ENCODE measurements at regions not wholly inside any gene's neighbourhood (a gene's known extent, or its start where the extent isn't known, plus 50 kb on each side); places are given as distances from the start of the nearest gene placed in this dataset.

- ATAC-seq = no peak
- TF ChIP-seq PPARA (CRISPR knock-in tag; IDR thresholded peaks at IDR 0.05; ENCODE audit: borderline replicate concordance) (no peak), TOX (CRISPR knock-in tag; IDR thresholded peaks at IDR 0.05; ENCODE audit: borderline replicate concordance) (no peak), ZNF70 (CRISPR knock-in tag; IDR thresholded peaks at IDR 0.05) (no peak), ZNF8 (CRISPR knock-in tag; IDR thresholded peaks at IDR 0.05) (no peak), CSRNP3 (CRISPR knock-in tag; IDR thresholded peaks at IDR 0.05) (no peak), ISL1 (CRISPR knock-in tag; IDR thresholded peaks at IDR 0.05) (no peak), ARNTL (CRISPR knock-in tag; IDR thresholded peaks at IDR 0.05; ENCODE audit: borderline replicate concordance, low read depth) (no peak), BACH2 (CRISPR knock-in tag; IDR thresholded peaks at IDR 0.05; ENCODE audit: borderline replicate concordance) (no peak), PATZ1 (CRISPR knock-in tag; IDR thresholded peaks at IDR 0.05; ENCODE audit: borderline replicate concordance) (no peak), POU6F1 (CRISPR knock-in tag; IDR thresholded peaks at IDR 0.05; ENCODE audit: borderline replicate concordance, low read depth) (no peak)
Measured at GRCh38 chr14:58915646-58916045, 272.8 kb upstream of the DAAM1 start.

- TF ChIP-seq PPARA (CRISPR knock-in tag; IDR thresholded peaks at IDR 0.05; ENCODE audit: borderline replicate concordance) (no peak), ISL1 (CRISPR knock-in tag; IDR thresholded peaks at IDR 0.05) (no peak), PATZ1 (CRISPR knock-in tag; IDR thresholded peaks at IDR 0.05; ENCODE audit: borderline replicate concordance) (no peak), GLIS3 (CRISPR knock-in tag; IDR thresholded peaks at IDR 0.05) (no peak), SNAI2 (CRISPR knock-in tag; IDR thresholded peaks at IDR 0.05) (no peak), RARB (CRISPR knock-in tag; IDR thresholded peaks at IDR 0.05) (no peak), ZNF70 (CRISPR knock-in tag; IDR thresholded peaks at IDR 0.05) (no peak), ZNF565 (CRISPR knock-in tag; conservative IDR thresholded peaks at IDR 0.05; ENCODE audit: low read depth) (no peak)
- ATAC-seq = peak; percentile 64; the same call in 2 of the 3 replicates
Measured at GRCh38 chr14:58918066-58918738, 270.3 kb upstream of the DAAM1 start.

- ATAC-seq = no peak
- TF ChIP-seq ZC3H10 (CRISPR knock-in tag; IDR thresholded peaks at IDR 0.05) = no peak
- TF ChIP-seq POU6F1 (CRISPR knock-in tag; IDR thresholded peaks at IDR 0.05; ENCODE audit: borderline replicate concordance, low read depth) = no peak
- no peak for TF ChIP-seq ARNTL (CRISPR knock-in tag; IDR thresholded peaks at IDR 0.05; ENCODE audit: borderline replicate concordance, low read depth)
- TF ChIP-seq ZFP30 (CRISPR knock-in tag; IDR thresholded peaks at IDR 0.05) = no peak
- no peak for TF ChIP-seq PPARA (CRISPR knock-in tag; IDR thresholded peaks at IDR 0.05; ENCODE audit: borderline replicate concordance)
- no peak for TF ChIP-seq OSR1 (CRISPR knock-in tag; IDR thresholded peaks at IDR 0.05)
Measured at GRCh38 chr14:58919217-58919616, 269.2 kb upstream of the DAAM1 start.

GRCh38 chr14:58920230-58920629 lies 268.2 kb upstream of the DAAM1 start:
- no peak for ATAC-seq
- no peak for TF ChIP-seq ZFP3 (CRISPR knock-in tag; IDR thresholded peaks at IDR 0.05)
- TF ChIP-seq ISL1 (CRISPR knock-in tag; IDR thresholded peaks at IDR 0.05) = no peak
- no peak for TF ChIP-seq CSRNP3 (CRISPR knock-in tag; IDR thresholded peaks at IDR 0.05)
- no peak for TF ChIP-seq ZNF565 (CRISPR knock-in tag; conservative IDR thresholded peaks at IDR 0.05; ENCODE audit: low read depth)
- TF ChIP-seq PATZ1 (CRISPR knock-in tag; IDR thresholded peaks at IDR 0.05; ENCODE audit: borderline replicate concordance) = no peak
- no peak for TF ChIP-seq SNAI2 (CRISPR knock-in tag; IDR thresholded peaks at IDR 0.05)
- TF ChIP-seq ZFP30 (CRISPR knock-in tag; IDR thresholded peaks at IDR 0.05) = no peak
- TF ChIP-seq TOX (CRISPR knock-in tag; IDR thresholded peaks at IDR 0.05; ENCODE audit: borderline replicate concordance) = no peak
- TF ChIP-seq ARNTL (CRISPR knock-in tag; IDR thresholded peaks at IDR 0.05; ENCODE audit: borderline replicate concordance, low read depth) = no peak
- TF ChIP-seq CREB5 (CRISPR knock-in tag; IDR thresholded peaks at IDR 0.05; ENCODE audit: low read depth) = no peak
- no peak for TF ChIP-seq GLIS3 (CRISPR knock-in tag; IDR thresholded peaks at IDR 0.05)
- no peak for TF ChIP-seq BACH2 (CRISPR knock-in tag; IDR thresholded peaks at IDR 0.05; ENCODE audit: borderline replicate concordance)
- TF ChIP-seq PPARA (CRISPR knock-in tag; IDR thresholded peaks at IDR 0.05; ENCODE audit: borderline replicate concordance) = no peak
